Breast epithelium (tissue), 3 donors: ENCODE measurements at regions not wholly inside any gene's neighbourhood (a gene's known extent, or its start where the extent isn't known, plus 50 kb on each side); places are given as distances from the start of the nearest gene placed in this dataset.

Source experiments
- POLR2A ChIP-seq: fragments of 450-650 bp; IDR thresholded peaks from one replicate; pipeline ENCODE4 v1.6.1; 2016; ENCODE audit warnings: antibody characterized with exemption, mild to moderate bottlenecking, moderate library complexity
- POLR2AphosphoS5 ChIP-seq, 3 donors: sonication (generic); formaldehyde crosslinking; IDR thresholded peaks; one replicate each; pipeline ENCODE4 v1.6.1; 2017; ENCODE audit warnings: antibody characterized with exemption in 3 of 3
- TF ChIP-seq, protein P1 (sequence below), 3 donors: fragments of 450-650 bp; IDR thresholded peaks; one replicate each; pipeline ENCODE4 v1.5.1; 2016 to 2017; ENCODE audit warnings: antibody characterized with exemption in 3 of 3, mild to moderate bottlenecking in 3 of 3, moderate library complexity in 3 of 3

DNA sequence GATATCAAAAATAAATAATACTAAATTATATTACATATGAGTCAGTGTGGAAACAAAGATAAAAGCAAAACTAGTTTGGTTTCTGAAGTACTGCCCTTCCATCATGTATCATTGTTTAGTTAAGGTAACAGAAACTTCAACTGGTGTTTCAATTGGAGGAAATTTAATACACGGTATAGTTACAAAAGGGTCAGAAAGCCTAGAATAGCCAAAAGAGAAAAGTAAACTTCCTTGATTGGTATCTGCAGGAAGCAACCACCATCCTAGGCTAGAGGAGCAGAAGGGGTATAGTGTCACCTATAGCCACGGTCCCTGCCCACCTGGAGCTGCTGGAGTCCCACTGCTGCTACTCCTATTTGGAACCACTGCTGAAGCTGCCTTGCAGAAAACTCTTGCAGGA lies 185.6 kb downstream of the SLC7A11 start:
- TF ChIP-seq, protein P1, sequence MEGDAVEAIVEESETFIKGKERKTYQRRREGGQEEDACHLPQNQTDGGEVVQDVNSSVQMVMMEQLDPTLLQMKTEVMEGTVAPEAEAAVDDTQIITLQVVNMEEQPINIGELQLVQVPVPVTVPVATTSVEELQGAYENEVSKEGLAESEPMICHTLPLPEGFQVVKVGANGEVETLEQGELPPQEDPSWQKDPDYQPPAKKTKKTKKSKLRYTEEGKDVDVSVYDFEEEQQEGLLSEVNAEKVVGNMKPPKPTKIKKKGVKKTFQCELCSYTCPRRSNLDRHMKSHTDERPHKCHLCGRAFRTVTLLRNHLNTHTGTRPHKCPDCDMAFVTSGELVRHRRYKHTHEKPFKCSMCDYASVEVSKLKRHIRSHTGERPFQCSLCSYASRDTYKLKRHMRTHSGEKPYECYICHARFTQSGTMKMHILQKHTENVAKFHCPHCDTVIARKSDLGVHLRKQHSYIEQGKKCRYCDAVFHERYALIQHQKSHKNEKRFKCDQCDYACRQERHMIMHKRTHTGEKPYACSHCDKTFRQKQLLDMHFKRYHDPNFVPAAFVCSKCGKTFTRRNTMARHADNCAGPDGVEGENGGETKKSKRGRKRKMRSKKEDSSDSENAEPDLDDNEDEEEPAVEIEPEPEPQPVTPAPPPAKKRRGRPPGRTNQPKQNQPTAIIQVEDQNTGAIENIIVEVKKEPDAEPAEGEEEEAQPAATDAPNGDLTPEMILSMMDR (IDR thresholded peaks at IDR 0.05) = no peak
- no peak for TF ChIP-seq POLR2A
- TF ChIP-seq POLR2AphosphoS5 (IDR thresholded peaks at IDR 0.05) = no peak
